Breast epithelium (tissue), 4 donors: ENCODE measurements at regions not wholly inside any gene's neighbourhood (a gene's known extent, or its start where the extent isn't known, plus 50 kb on each side); places are given as distances from the start of the nearest gene placed in this dataset.

Source experiments
- DNase-seq, 2 donors: peaks; one replicate each; pipeline ENCODE4 v3.0.0-alpha.2; 2019; ENCODE audit warnings: low spot score in 2 of 2
- H3K27ac ChIP-seq, 2 donors: fragments of 200-600 bp; sonication (generic) in 1 of 2; one replicate each; pipeline ENCODE4 v1.5.1; 2016 to 2019; ENCODE audit warnings: mild to moderate bottlenecking in 1 of 2
- H3K27me3 ChIP-seq, 2 donors: fragments of 200-600 bp; sonication (generic) in 1 of 2; one replicate each; pipeline versions ENCODE4 v1.5.1 to v1.6.0; 2017 to 2019; ENCODE audit warnings: control low read depth in 1 of 2, mild to moderate bottlenecking in 1 of 2
- H3K36me3 ChIP-seq: fragments of 200-600 bp; one replicate; pipeline ENCODE4 v1.5.1; 2019
- H3K4me1 ChIP-seq, 2 donors: fragments of 200-600 bp; sonication (generic); one replicate each; pipeline ENCODE4 v1.5.1; 2016 to 2019; ENCODE audit warnings: control low read depth in 1 of 2
- H3K4me3 ChIP-seq, 3 donors: fragments of 200-600 bp; sonication (generic); 1 replicate in 2 of 3; 2 replicates in 1 of 3; pipeline ENCODE4 v1.5.1; 2016 to 2019; ENCODE audit warnings: mild to moderate bottlenecking in 3 of 3, moderate library complexity in 2 of 3
- H3K9me3 ChIP-seq, 2 donors: fragments of 200-600 bp; sonication (generic) in 1 of 2; one replicate each; pipeline ENCODE4 v1.5.1; 2016 to 2019; ENCODE audit warnings: control low read depth in 1 of 2
- POLR2A ChIP-seq: fragments of 450-650 bp; IDR thresholded peaks from one replicate; pipeline ENCODE4 v1.6.1; 2016; ENCODE audit warnings: antibody characterized with exemption, mild to moderate bottlenecking, moderate library complexity
- POLR2AphosphoS5 ChIP-seq, 3 donors: sonication (generic); formaldehyde crosslinking; IDR thresholded peaks; one replicate each; pipeline ENCODE4 v1.6.1; 2017; ENCODE audit warnings: antibody characterized with exemption in 3 of 3
- intact Hi-C: fragments of 100-400 bp; cut with DNase I; formaldehyde crosslinking; loops from one replicate; pipeline ENCODE4 v1.15.1; 2023; ENCODE audit warnings: low total_unique reads
- TF ChIP-seq, protein P1 (sequence below), 3 donors: fragments of 450-650 bp; IDR thresholded peaks; one replicate each; pipeline ENCODE4 v1.5.1; 2016 to 2017; ENCODE audit warnings: antibody characterized with exemption in 3 of 3, mild to moderate bottlenecking in 3 of 3, moderate library complexity in 3 of 3

DNA sequence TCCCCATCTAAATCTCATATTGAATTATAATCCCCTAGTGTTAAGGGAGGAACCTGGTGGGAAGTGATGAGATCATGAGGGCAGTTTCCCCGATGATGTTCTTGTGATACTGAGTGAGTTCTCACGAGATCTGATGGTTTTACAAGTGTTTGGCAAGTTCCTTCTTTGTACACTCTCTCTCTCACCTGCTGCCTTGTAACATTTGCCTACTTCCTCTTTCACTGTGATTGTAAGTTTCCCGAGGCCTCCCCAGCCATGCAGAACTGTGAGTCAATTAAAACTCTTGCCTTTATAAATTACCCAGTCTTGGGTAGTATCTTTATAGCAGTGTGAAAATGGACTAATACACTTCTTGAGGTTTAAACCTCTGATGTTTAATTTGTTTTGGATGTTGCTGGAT is 177.5 kb downstream of the CD8B2 start:
- TF ChIP-seq POLR2A: no peak
- TF ChIP-seq, protein P1, sequence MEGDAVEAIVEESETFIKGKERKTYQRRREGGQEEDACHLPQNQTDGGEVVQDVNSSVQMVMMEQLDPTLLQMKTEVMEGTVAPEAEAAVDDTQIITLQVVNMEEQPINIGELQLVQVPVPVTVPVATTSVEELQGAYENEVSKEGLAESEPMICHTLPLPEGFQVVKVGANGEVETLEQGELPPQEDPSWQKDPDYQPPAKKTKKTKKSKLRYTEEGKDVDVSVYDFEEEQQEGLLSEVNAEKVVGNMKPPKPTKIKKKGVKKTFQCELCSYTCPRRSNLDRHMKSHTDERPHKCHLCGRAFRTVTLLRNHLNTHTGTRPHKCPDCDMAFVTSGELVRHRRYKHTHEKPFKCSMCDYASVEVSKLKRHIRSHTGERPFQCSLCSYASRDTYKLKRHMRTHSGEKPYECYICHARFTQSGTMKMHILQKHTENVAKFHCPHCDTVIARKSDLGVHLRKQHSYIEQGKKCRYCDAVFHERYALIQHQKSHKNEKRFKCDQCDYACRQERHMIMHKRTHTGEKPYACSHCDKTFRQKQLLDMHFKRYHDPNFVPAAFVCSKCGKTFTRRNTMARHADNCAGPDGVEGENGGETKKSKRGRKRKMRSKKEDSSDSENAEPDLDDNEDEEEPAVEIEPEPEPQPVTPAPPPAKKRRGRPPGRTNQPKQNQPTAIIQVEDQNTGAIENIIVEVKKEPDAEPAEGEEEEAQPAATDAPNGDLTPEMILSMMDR (IDR thresholded peaks at IDR 0.05): no peak
- no peak for TF ChIP-seq POLR2AphosphoS5 (IDR thresholded peaks at IDR 0.05)
- intact Hi-C loops: loop anchor here (10.0 kb wide), 1 partner anchor 470 kb away; no protein-coding TSS in a partner anchor
- DNase-seq: no peak

DNA sequence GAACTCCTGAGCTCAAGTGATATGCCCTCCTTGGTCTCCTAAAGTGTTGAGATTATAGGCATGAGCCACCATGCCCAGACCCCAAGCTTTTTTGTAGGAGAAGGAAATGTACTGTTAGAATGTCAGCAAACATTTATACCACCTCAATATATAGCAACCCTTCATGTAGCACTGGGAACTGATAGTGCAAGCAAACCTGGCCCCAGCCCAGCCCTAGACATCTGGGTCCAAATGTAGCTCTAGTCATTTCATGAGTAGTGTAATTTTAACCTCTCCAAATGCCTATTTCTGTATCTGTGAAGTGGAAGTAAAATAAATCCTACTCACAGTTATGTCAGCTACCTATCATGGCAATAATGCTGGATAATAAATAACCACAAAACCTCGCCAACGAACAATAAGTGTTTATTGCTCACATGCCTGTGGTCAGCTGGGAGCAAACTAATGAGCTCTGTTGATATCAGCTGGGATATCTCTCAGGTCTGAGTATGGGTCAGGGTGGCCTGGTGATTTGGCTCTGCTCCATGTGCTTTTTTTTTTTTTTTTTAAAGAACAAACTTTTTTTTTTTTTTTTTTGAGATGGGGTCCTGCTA is 180.4 kb downstream of the CD8B2 start:
- Histone ChIP-seq H3K4me1 (no peaks in the 10 kb centered on the region), H3K36me3 (no peaks in the 10 kb centered on the region), H3K4me3 (no peak overlapping the region), H3K27ac (no peak overlapping the region), H3K9me3 (peaks cover 15 to 22% of the 10 kb centered on the region in 2 donors), H3K27me3 (no peaks in the 10 kb centered on the region)
- DNase-seq: no peak
- intact Hi-C loops: loop anchor here (10.0 kb wide), 1 partner anchor 467 kb away; no protein-coding TSS in a partner anchor
- TF ChIP-seq POLR2AphosphoS5 (IDR thresholded peaks at IDR 0.05) (no peak), POLR2A (no peak)
- TF ChIP-seq, protein P1 (IDR thresholded peaks at IDR 0.05): no peak

More for the DNA sequence above, 177.5 kb downstream of the CD8B2 start:
- Histone ChIP-seq H3K4me3 (no peak overlapping the region), H3K27ac (no peak overlapping the region), H3K9me3 (peaks cover 8 to 9% of the 10 kb centered on the region in 2 donors), H3K4me1 (no peaks in the 10 kb centered on the region), H3K27me3 (no peaks in the 10 kb centered on the region), H3K36me3 (no peaks in the 10 kb centered on the region)

DNA sequence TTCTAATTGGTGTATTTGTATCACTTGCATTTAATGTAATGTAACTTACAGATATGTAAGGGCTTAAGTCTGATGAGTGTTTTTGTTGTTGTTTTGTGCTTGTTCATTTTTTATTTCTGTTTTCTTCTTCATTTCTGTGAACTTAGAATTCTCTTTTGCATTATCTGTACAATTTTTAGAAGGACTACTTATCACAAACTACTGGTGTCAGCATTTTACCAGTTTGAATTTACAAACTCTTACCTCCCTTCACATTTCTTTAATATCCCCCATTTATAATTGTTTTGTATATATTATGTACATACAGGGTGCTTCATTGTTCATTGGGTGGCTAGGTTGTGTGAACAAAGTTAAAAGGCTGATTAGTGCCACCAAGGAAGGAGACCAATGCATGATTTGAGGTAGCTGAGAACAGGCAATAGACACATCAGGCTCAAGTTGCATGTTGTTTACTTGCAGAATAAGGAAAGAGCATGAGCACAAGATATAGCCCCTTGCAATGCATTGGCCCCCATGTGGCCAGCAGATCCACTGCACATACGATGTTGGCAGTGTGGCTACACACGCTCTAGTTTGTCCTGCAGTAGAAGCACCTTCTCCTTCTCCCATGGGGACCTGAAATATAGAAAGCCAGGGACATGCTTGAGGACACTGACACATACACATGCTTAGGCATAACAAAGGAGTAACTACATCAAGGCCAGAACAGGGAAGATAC is 198.2 kb downstream of the CD8B2 start:
- intact Hi-C loops: no loop called here
- TF ChIP-seq POLR2AphosphoS5 (IDR thresholded peaks at IDR 0.05): no peak
- TF ChIP-seq, protein P1 (IDR thresholded peaks at IDR 0.05): no peak
- no peak for TF ChIP-seq POLR2A
- H3K4me1 ChIP-seq: no peaks in the 10 kb centered on the region
- DNase-seq: no peak
- H3K4me3 ChIP-seq: no peak overlapping the region
- H3K36me3 ChIP-seq: no peaks in the 10 kb centered on the region
- no peaks in the 10 kb centered on the region for H3K27me3 ChIP-seq
- peaks cover 4 to 18% of the 10 kb centered on the region in 2 donors for H3K9me3 ChIP-seq
- no peak overlapping the region for H3K27ac ChIP-seq

DNA sequence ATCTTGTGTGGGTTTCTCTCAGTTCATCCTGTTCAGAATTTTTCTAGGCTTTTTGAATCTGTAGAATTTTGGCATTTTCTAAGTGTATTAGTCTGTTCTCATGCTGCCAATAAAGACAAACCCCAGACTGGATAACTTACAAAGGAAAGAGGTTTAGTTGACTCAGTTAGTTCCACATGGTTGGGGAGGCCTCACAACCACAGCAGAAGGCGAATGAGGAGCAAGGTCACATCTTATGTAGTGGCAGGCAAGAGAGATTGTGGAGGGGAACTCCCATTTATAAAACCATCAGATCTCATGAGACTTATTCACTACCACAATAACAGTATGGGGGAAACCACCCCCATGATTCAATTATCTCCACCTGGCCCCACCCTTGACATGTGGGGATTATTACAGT is 199.2 kb downstream of the ST6GAL2 start:
- TF ChIP-seq, protein P1 (IDR thresholded peaks at IDR 0.05): no peak
- no peak for TF ChIP-seq POLR2A
- no peak for TF ChIP-seq POLR2AphosphoS5 (IDR thresholded peaks at IDR 0.05)
- Histone ChIP-seq H3K9me3 (peaks cover 4 to 24% of the 10 kb centered on the region in 2 donors), H3K27ac (no peak overlapping the region), H3K27me3 (no peaks in the 10 kb centered on the region), H3K4me1 (no peaks in the 10 kb centered on the region), H3K36me3 (no peaks in the 10 kb centered on the region), H3K4me3 (no peak overlapping the region)
- no peak for DNase-seq
- intact Hi-C loops: no loop called here

DNA sequence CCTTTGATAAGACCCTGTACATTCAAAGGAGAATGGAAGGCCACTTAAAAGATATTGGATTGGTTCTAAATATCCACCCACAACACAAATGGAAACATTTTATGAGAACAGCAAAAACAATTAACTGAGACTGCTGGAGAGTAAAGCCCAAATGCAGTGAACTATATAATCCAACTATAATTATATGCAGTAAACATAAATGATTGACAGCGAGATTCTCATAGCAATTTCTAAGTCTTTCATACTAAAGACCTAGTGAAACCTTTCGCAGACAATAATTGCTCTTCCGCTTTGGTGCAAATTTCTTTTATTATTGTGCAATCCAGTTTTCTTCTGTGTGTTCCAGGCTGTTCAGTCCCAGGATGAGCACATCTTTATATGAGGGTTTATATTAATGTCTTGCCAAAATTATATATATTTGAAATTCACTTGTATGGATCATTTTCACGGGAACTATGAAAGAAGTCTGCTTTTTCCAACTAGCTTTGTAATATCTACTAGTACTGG is 190.9 kb downstream of the ST6GAL2 start:
- Histone ChIP-seq H3K27me3 (no peaks in the 10 kb centered on the region), H3K27ac (no peak overlapping the region), H3K36me3 (no peaks in the 10 kb centered on the region), H3K4me3 (no peak overlapping the region), H3K9me3 (peaks cover 0 to 6% of the 10 kb centered on the region in 2 donors), H3K4me1 (no peaks in the 10 kb centered on the region)
- no peak for DNase-seq
- TF ChIP-seq, protein P1 (IDR thresholded peaks at IDR 0.05): no peak
- TF ChIP-seq POLR2A (no peak), POLR2AphosphoS5 (IDR thresholded peaks at IDR 0.05) (no peak)
- intact Hi-C loops: no loop called here
